Stimulated activated CD4-positive, alpha-beta T cell treated with anti-CD3 and anti-CD28 coated beads, Interleukin-1b, Interleukin-23, amount 100 ng/mL, for 48 hours (primary cell): ENCODE measurements at regions not wholly inside any gene's neighbourhood (a gene's known extent, or its start where the extent isn't known, plus 50 kb on each side); places are given as distances from the start of the nearest gene placed in this dataset.
"Not testable (repeated sequence)": the region's sequence is repeated elsewhere in the genome, so short reads cannot be mapped to it uniquely, and the experiment has no call there.

Experiments
- DNase-seq: peaks from one replicate; pipeline ENCODE4 v3.0.0-alpha.2; 2020

DNA sequence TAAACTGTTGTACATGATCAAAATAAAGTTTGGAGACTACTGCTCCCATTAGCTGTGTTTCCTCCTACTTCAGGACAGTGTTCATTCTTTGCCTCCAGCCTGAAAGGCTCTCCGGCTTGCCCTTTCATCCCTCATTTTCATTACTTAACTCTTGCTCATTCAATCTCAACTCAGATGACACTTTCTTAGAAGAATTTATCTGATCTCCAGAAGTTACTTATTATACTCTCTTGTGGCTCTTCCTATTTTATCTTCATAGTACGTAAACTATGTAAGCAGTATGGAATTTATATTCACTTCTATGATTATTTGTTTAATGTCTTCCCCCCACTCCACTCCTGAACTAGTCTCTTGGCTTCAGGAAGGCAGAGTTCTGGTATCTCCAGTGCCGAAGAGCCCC, 1737.9 kb upstream of the C9orf72 start:
- no peak for DNase-seq

DNA sequence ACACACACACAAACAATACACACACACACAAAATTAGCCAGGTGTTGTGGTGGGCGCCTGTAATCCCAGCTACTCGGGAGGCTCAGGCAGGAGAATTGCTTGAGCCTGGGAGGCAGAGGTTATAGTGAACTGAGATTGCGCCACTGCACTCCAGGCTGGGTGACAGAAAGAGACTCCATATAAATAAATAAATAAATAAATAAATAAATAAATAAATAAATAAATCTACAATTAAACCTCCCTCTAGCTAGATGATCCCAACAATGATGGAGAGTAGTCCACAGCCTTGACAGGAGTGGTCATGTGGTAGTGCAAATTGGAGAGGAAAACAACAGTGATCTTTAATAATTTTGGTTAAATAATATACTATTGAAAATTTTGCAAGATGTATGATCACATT, 1739.0 kb upstream of the C9orf72 start:
- DNase-seq: no peak

DNA sequence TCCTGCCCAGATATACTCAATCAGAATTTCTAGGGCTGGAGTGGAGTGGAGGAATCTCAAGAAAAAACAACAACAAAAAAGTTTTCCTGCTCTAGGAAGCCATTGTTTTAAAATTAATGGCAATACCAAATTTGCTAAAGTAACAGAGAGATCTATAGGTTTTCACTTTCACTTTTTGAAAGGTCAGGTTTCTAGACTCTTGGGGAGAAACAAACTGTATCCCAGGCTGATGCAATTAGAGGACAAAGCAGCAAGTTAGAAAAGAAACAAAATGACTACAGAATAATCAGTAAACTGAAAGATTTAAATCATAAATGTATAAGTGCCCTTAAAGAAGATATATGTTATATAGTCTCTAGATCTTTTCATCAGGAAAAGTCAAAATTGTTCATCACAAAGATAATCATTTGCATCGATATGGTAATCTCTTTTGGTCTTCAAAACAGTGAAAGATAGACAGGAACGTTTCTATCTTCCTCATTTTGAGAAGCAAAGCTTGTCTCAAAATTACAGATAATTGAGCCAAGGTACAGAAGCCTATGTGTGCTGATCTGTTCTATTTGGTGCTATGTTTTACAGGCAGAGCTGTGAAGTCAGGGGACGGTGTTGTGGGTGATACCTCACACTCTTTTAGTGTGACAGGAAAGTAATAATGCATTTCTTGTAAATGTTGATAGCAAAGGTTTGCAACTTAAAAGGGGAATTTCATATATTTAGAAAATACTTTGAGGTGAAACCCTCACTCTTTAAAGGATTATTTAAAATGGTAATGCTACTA, 1746.6 kb upstream of the C9orf72 start:
- DNase-seq: no peak

DNA sequence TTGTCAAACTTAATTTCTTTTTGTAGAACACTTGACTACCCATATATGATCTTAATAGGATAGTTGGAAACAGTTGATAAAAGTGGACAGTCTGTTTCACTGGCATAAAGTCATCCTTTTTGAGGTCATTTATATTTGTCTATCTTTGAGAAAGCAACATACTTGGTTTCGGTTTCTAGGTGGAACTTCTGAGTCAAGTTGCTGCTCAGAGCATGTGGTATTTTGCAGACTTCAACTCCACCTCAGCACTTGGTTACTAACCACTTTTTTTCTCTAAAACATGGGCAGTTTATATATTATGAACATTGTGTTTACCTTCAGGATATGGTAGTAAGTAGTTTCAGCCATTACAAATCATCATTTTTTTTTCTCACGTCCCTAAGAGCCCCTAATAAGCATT, 1749.0 kb upstream of the C9orf72 start:
- no peak for DNase-seq

DNA sequence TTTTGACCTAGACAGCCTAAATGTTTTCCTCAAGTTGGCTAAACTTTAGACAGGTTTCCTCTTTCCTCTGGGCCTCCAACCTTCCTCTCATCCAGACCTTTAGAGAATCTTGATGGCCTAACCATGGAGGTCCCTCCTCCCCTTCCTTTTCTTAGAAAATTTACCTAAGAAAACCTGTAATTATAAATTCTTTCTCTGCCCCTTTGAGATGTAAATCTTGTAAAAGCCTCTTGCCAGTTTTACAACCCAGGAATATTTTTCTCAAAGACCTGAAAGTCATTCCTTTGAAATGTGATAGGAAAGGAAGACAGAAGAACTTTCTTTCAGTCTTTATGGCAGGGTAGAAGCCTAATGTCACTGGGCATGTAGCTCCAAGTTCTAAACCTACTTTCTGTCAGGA, 1752.6 kb upstream of the C9orf72 start:
- no peak for DNase-seq

DNA sequence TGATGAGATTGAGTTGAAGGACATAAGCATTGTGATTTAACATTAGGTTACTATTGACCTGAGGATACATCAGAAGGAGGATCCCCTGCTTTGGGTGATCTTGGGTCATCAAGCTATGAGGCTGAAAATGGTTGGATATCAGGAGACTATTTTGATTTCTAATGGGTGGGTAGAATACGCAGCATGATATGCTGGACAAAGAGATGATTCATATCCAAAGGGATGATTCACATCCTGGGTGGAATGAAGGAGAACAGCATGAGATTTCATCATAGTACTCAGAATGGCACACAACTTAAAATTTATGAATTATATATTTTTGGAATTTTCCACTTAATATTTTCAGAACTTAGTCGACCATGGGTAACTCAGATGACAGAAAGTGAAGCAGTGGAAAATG, 1759.5 kb upstream of the C9orf72 start:
- no peak for DNase-seq

DNA sequence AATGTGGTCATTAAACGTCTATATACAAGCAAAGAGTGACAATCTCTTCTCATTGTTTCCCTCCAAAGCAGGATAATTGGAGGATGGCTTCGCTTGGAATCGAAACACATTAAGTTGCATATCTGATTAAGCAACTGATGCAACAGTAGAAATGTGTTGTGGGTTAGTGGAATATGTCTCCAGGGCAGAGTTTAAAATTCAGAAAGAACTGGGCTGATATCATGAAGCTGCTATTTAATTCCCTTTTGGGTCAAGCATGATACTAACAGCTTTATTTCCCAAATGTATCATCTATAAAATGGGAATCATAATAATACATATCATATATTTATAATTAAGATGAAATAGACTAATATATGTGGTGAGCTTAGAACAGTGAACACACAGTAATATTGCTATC, 1763.0 kb upstream of the C9orf72 start:
- no peak for DNase-seq

DNA sequence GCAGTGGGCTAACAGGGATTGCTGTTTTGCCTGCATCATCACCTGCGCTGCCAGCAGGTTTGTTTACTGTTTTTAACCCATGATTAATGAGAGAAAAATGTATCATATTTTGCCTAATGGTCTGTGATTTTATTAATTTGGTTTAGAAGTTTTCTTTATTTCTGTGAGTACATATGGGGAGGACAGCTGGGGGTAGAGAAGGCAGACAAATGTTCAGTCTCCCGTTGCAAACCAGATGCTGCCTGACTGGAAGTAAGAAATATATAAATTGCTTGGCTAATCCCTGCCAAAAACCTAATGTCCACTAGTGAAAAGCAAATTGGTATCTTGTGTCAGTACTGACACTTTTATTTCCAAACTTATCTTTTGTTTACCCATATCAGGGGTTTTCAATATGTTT, 1766.1 kb upstream of the C9orf72 start:
- DNase-seq: no peak

DNA sequence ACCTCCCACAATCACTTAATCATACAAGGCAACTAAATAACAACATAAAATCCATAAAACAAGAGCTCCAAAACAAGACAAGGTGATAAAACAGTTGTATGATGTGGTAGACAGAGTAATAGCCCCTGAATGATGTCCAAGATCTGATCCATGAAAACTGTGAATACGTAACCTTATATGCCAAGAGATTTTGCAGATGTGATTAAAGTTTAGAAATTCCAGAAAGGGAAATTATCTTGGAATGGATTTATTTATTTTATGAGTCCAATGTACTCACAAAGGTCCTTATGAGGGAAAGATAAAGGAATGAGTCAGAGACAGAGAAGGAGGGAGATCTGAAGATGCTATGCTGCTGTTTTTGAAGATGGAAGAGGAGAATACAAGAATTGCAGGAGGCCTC, 1775.7 kb upstream of the C9orf72 start:
- no peak for DNase-seq

DNA sequence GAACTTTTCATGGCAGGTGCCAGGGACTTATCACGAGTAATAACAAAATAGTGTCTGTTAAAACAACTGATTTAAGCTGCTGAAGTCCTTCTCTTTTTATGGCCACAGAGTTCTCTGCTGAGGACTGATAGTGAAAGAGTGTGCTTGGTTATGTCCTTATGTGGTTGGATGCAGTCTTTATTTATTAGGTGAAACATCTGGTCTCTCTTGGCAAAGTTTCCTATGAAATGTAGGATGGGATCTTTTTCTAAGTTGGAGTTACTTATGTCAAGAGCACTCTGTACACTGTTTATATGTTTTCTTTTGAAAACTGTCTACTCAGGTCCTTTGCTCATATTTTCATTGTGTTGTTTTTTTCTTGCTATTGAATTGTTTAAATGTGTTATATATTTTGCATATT, 1816.1 kb upstream of the C9orf72 start:
- no peak for DNase-seq

DNA sequence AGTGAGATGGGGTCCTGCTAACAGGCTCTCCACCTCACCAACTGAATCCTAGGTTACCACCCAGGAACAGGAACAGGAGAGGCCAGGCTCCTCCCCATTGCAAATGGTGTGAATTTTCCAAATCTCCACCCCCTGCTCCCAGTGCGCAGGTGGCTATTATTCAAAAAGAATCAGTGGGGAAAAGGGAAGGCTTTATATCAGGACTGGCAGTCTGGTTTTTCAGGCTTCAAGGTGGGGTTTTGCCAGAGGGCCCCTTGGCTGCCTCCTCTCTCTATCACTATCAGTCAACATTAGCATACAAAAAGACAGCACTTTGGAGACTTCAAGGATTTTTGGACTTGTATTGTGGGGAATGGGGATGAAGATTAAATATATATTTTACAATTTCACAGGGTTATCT, 1817.6 kb upstream of the C9orf72 start:
- no peak for DNase-seq

DNA sequence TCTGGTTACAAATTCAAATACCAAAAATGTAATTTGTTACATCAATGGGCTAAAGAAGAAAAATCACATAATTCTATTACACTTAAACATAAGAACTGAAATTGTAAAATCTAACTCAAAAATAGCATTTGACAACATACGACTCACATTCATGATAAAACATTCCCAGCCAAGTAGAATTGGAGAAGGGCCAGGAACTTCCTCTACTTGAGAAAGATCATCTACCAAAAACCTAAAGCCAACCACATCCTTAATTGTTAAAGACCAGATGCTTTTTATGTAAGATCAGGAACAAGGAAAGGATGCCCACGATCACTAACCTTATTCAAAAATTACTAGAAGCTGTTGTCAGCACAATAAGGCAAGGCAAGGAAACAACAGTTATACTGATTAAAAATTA, 1819.8 kb upstream of the C9orf72 start:
- no peak for DNase-seq

DNA sequence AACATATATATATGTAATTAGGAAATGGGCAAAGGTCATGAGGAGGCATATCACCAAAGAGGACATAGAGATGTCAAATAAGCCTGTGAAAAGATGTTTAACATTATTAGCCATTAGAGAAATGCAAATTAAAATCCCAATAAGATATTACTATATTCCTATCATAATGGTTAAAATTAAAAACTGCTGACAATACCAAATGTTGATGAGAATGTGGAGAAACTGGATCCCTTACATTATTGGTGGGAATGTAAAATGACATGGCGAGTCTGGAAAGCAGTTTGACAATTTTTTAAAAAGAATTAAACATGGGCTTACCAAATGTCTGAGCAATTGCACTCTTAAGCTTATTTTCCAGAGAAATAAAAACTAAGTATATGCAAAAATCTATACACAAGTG, 1821.6 kb upstream of the C9orf72 start:
- no peak for DNase-seq

DNA sequence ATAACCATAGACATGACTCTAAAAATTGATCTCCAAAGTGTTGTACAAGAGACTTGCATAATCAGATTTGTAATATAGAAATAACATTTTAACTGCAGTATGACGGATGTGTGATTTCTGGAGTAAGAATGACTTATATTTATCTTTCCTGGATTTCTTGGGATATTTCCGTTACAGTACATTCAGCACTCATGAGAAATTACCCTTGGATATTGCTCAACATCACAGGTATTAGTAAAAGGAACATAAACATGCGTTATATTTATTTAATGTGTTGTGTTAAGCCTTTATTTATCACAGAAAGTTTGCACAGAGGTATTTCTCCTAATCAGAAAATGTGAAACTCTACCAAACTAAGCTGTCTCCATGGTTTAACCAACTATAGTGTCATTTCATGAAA, 1823.9 kb upstream of the C9orf72 start:
- no peak for DNase-seq

DNA sequence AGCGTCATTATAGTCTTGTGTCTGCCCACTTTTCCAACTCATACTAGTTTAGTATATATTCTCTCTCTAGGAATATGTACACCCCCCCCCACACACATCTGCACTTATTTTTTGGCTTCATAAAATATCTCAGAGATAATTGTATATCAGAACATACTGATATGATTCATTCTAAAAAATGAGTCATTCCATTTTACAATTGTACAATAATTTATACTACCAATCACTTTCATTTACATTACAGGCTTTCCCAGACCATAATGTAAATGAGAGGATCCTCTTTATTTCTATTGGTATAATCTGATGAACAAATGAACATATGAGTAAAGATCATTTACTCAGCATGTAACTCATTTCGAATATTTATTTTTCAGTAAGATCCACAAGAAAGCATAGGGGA, 1842.9 kb upstream of the C9orf72 start:
- no peak for DNase-seq

DNA sequence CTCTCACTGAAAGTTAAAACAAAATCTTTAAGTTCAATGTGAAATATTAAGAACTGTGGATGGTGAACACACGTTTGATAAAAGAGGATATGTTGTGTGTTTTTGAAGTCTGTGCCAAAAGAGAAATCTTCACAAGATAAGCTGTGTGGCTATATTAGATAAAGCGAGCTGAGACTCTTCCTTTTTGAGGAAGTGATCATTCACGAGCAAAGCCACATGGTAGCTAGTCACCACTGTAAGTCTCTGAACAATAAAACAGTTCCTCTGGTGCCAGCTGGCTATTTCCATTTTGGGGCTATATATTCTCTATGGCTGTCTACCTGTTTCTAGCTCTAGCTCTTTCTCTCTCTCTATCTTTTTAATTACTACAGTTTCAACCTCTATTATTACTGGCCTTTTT, 1849.2 kb upstream of the C9orf72 start:
- DNase-seq: no peak

DNA sequence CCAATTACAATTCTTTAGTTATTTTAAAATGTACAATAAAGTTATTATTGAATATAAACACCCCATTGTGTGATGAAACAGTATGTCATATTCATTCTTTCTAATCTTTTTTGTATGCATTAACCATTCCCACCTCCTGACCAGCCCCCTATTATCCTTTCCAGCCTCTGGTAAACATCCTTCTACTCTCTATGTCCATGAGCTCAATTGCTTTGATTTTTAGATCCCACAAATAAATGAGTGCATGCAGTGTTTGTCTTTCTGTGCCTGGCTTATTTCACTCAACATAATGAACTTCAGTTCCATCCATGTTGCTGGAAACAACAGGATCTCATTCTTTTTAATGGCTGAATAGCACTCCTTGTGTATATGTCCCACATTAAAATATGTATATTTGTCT, 1858.9 kb upstream of the C9orf72 start:
- DNase-seq: no peak

DNA sequence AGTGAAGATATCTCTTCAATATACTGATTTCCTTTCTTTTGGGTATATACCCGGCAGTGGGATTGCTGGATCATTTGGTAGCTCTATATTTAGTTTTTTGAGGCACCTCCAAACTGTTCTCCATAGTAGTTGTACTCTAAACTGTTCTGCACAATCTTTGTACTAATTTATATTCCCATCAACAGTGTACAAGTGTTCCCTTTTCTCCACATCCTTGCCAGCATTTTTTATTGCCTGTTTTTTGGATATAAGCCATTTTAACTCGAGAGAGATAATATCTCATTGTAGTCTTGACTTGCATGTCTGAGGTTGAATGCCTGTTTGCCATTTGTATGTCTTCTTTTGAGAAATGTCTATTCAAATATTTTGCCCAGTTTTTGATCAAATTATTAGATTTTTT, 1859.4 kb upstream of the C9orf72 start:
- DNase-seq: not testable (repeated sequence)

DNA sequence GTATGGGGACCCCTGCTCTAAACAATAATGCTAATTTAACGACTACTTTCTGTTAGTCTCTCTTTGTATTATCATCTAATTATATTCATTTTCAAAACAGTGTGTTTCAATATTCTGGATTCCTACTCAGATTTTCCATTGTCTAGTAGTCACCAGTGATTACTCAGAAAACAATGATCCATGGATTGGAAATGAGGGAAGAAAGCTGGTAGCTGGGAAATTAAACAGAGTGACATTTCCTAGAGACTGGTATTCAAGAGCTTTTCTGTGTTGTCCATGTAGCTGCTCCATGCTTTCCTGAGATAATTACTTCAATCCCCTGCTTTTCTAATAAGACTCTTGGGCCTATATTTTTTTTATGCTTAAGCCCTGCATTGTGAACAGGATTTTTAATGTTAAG, 1862.1 kb upstream of the C9orf72 start:
- no peak for DNase-seq

DNA sequence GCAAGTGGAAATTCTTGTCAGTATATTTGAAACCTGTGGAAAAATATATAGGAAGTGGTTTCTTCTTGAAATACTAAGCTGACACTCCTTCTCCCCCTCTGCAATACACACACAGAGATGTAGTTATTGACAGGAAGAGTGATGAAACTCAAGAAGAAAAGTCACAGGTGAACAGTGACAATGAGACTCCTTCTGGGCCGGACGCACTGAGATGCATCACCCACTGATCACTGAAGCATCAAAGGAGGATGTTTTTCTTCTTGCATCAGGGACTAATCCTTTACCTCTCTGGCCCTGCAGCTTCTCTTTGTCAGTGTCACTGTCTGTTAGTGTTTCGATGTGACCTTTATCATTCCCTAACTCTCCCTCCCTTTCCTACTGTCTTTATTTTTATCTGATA, 1864.2 kb upstream of the C9orf72 start:
- DNase-seq: no peak

DNA sequence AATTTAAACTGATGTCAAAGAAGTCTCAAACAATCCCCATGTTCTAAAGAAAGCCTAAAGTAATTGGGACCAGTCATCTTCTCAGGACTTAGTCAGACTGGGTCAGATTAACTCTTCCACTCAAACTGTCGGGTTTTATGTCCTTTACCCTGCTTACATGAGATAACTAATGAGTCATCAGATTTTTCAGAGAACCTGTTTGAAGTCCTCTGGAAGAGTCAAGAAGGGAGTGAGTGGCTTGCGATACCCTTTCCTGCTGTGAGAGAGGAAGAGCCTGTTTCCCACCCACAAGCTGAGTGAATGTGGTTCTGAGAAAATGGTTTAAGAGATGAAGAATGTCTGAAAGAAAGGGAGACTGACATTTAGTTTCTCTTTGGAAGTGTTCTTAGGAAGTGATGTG, 1866.7 kb upstream of the C9orf72 start:
- DNase-seq: no peak

DNA sequence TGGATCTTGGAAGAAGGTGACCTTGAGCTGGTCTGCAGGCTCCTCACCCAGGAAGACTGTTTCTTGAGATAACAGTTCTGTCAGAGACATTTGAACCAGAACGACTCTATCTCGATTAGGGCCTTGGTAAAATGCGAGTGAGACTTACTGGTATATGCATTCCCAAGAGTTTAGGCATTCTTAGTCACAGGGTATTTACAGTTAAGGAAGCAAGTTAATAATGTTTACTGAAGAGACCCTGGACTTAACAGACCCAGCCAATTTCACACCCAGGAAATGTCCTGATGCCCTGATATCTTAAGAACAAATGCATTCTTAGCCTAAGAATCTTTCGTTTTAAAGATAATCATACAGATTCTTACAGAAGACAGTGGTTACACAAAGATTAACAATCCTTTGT, 1867.2 kb upstream of the C9orf72 start:
- DNase-seq: no peak

DNA sequence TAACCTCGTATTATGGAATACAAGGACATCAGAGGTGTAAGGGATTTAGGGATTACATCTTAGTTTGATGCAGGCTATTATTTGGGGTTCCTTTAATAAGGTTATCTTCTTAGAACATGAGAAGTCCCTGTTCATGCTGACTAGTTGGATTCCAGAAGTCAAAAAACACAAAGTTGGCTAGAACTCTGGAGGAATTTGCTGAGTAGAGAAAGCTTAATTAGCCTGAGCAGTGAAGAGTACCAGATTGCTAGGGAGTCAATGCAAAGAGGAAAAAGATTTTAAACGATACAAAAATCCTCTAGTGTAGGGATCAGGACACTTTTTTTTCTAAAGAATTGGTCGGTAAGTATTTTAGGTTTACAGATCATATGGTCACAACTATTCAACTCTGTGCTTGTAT, 1872.5 kb upstream of the C9orf72 start:
- no peak for DNase-seq

DNA sequence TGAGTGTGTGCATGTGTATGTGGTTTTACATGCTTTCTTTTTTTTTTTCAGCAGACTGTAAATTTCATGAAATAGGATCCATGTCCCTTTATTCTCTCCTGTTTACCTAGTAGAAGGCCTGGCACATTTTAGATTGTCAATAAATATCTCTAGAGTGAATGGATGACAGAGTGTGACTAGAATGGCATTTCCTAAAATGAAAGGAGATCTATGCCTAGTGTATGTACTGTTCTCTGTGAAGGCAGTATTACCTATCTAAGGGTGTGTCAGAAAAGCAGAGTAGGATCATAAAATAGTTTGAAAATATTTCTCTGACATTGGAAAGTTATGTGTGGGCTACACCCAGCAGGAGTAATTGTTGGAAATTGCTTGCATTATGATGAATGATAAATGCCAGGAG, 1876.0 kb upstream of the C9orf72 start:
- DNase-seq: no peak

DNA sequence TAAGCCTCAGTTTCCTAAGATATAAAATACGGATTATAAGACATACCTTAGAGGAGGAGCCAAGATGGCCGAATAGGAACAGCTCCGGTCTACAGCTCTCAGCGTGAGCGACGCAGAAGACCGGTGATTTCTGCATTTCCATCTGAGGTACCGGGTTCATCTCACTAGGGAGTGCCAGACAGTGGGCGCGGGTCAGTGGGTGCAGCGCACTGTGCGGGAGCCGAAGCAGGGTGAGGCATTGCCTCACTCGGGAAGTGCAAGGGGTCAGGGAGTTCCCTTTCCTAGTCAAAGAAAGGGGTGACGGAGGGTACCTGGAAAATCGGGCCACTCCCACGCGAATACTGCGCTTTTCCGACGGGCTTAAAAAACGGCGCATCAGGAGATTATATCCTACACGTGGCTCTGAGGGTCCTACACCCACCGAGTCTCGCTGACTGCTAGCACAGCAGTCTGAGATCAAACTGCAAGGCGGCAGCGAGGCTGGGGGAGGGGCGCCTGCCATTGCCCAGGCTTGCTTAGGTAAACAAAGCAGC, 1877.1 kb upstream of the C9orf72 start:
- DNase-seq: not testable (repeated sequence)
